ENCODE measurements at regions not wholly inside any gene's neighbourhood (a gene's known extent, or its start where the extent isn't known, plus 50 kb on each side); places are given as distances from the start of the nearest gene placed in this dataset.

- DNase-seq = no peak
- H3K27me3 ChIP-seq = no peaks in the 10 kb centered on the region
- no peak overlapping the region for H3K27ac ChIP-seq
- no peak for TF ChIP-seq POLR2A (IDR thresholded peaks at IDR 0.05)
- TF ChIP-seq EP300 (IDR thresholded peaks at IDR 0.05) = no peak
- no peak for TF ChIP-seq CTCF (IDR thresholded peaks at IDR 0.05)
- intact Hi-C loops (cut with DNase I) = no loop called here
- 79 to 82% (median 80%) methylated on average over 8 of the region's 8 CpGs for WGBS, 3 donors
- no peaks in the 10 kb centered on the region for H3K9me3 ChIP-seq
- no peak overlapping the region for H3K4me3 ChIP-seq
- H3K36me3 ChIP-seq = no peaks in the 10 kb centered on the region
- H3K4me1 ChIP-seq (ENCODE audit: insufficient read depth) = no peaks in the 10 kb centered on the region
Measured at GRCh38 chr10:7007600-7008190, 403.1 kb downstream of the SFMBT2 start.

GRCh38 chr10:7006566-7006965, 404.3 kb downstream of the SFMBT2 start:
- WGBS, 3 donors = 68 to 69% (median 69%) methylated on average over 2 of the region's 2 CpGs

GRCh38 chr10:7003831-7004395, 406.9 kb downstream of the SFMBT2 start:
- no peaks in the 10 kb centered on the region for H3K9me3 ChIP-seq
- H3K27me3 ChIP-seq = no peaks in the 10 kb centered on the region
- WGBS, 3 donors = 71 to 82% (median 72%) methylated on average over 4 of the region's 4 CpGs
- intact Hi-C loops (cut with DNase I) = no loop called here
- H3K4me1 ChIP-seq (ENCODE audit: insufficient read depth) = no peaks in the 10 kb centered on the region
- H3K36me3 ChIP-seq = no peaks in the 10 kb centered on the region
- TF ChIP-seq EP300 (IDR thresholded peaks at IDR 0.05) (no peak), POLR2A (IDR thresholded peaks at IDR 0.05) (no peak), CTCF (IDR thresholded peaks at IDR 0.05) (no peak)
- no peak for DNase-seq
- no peak overlapping the region for H3K4me3 ChIP-seq
- H3K27ac ChIP-seq = no peak overlapping the region

More at GRCh38 chr10:7006566-7006965, 404.3 kb downstream of the SFMBT2 start:
- Histone ChIP-seq H3K27me3 (no peaks in the 10 kb centered on the region), H3K4me3 (no peak overlapping the region), H3K4me1 (ENCODE audit: insufficient read depth) (no peaks in the 10 kb centered on the region), H3K9me3 (no peaks in the 10 kb centered on the region), H3K36me3 (no peaks in the 10 kb centered on the region), H3K27ac (no peak overlapping the region)
- TF ChIP-seq CTCF (IDR thresholded peaks at IDR 0.05) = no peak
- no peak for TF ChIP-seq POLR2A (IDR thresholded peaks at IDR 0.05)
- TF ChIP-seq EP300 (IDR thresholded peaks at IDR 0.05) = no peak
- intact Hi-C loops (cut with DNase I) = no loop called here
- no peak for DNase-seq

GRCh38 chr10:7000061-7000460, 410.8 kb downstream of the SFMBT2 start:
- Histone ChIP-seq H3K4me3 (no peak overlapping the region), H3K4me1 (ENCODE audit: insufficient read depth) (no peaks in the 10 kb centered on the region), H3K36me3 (no peaks in the 10 kb centered on the region), H3K9me3 (no peaks in the 10 kb centered on the region), H3K27ac (no peak overlapping the region), H3K27me3 (no peaks in the 10 kb centered on the region)
- TF ChIP-seq EP300 (IDR thresholded peaks at IDR 0.05) (no peak), CTCF (IDR thresholded peaks at IDR 0.05) (no peak), POLR2A (IDR thresholded peaks at IDR 0.05) (no peak)
- intact Hi-C loops (cut with DNase I) = no loop called here
- 93 to 99% (median 93%) methylated on average over 4 of the region's 4 CpGs for WGBS, 3 donors
- no peak for DNase-seq
